A549 (cell line): ENCODE measurements at regions not wholly inside any gene's neighbourhood (a gene's known extent, or its start where the extent isn't known, plus 50 kb on each side); places are given as distances from the start of the nearest gene placed in this dataset.

ENCODE experiments used
- ATAC-seq, 2 experiments: fragments of 200-7000 bp in 1 of 2; fragments of >200 bp in 1 of 2; cut with Nextera tagmentation in 1 of 2; cut with Tn5 transposase in 1 of 2; 3 replicates each; pipeline versions ENCODE4 v1.8.0 to v1.9.1; 2018 to 2020; ENCODE audit warnings: mild to moderate bottlenecking in 1 of 2, moderate library complexity in 1 of 2
- CTCF ChIA-PET: fragments of 300-600 bp; sonication (Branson Sonifier 250); formaldehyde crosslinking; extraction: SDS; loops from one replicate; lab custom pipeline; 2021; ENCODE audit warnings: antibody characterized with exemption, inconsistent platforms; lab: Yijun Ruan, JAX
- POLR2A ChIA-PET: fragments of 350-600 bp; formaldehyde crosslinking; extraction: SDS; loops from one replicate; lab custom pipeline; 2021; ENCODE audit warnings: antibody characterized with exemption, inconsistent platforms; lab: Yijun Ruan, JAX
- DNase-seq, 2 experiments: peaks; one replicate each; pipeline versions ENCODE4 v3.0.0 to v3.0.0-alpha.2; 2011 to 2016; ENCODE audit warnings: low read depth in 1 of 2, low spot score in 1 of 2
- FAIRE-seq: peaks from 2 replicates; lab custom pipeline; 2011; peaks lifted over from hg19 to GRCh38; lab: Jason Lieb, UNC
- H3K27ac ChIP-seq, 2 experiments: fragments of >200 bp; sonication (Bioruptor Twin); formaldehyde crosslinking; 3 replicates each; pipeline ENCODE4 v1.5.1; 2016 to 2017
- H3K4me1 ChIP-seq: fragments of >200 bp; sonication (Bioruptor Twin); formaldehyde crosslinking; 3 replicates; pipeline ENCODE4 v1.6.1; 2016
- H3K4me2 ChIP-seq: fragments of >200 bp; sonication (Bioruptor Twin); formaldehyde crosslinking; 3 replicates; pipeline ENCODE4 v1.6.1; 2016
- H3K4me3 ChIP-seq: fragments of >200 bp; sonication (Bioruptor Twin); formaldehyde crosslinking; 3 replicates; pipeline ENCODE4 v1.5.1; 2016
- H3K9me3 ChIP-seq: fragments of >200 bp; sonication (Bioruptor Twin); formaldehyde crosslinking; 3 replicates; pipeline ENCODE4 v1.6.1; 2016
- BCL3 ChIP-seq: fragments of >200 bp; sonication (Bioruptor Twin); formaldehyde crosslinking; IDR thresholded peaks from 3 replicates; pipeline ENCODE4 v1.6.1; 2016
- BHLHE40 ChIP-seq: IDR thresholded peaks from 2 replicates; pipeline ENCODE4 v1.6.1; 2012; ENCODE audit warnings: low read depth, low read length, inconsistent platforms
- CBX2 ChIP-seq: fragments of 200-600 bp; sonication (generic); IDR thresholded peaks from 2 replicates; pipeline ENCODE4 v1.6.1; 2016; ENCODE audit warnings: low read depth, mild to moderate bottlenecking, borderline replicate concordance
- CHD2 ChIP-seq: fragments of 150-350 bp; IDR thresholded peaks from 2 replicates; pipeline ENCODE4 v1.6.1; 2014; ENCODE audit warnings: low read length; ENCODE audit not compliant: partially characterized antibody
- CTCF ChIP-seq: fragments of >200 bp; sonication (Bioruptor Twin); formaldehyde crosslinking; IDR thresholded peaks from 3 replicates; pipeline ENCODE4 v1.5.1; 2016
- EHF ChIP-seq: fragments of 250-450 bp; sonication (Bioruptor Pico); IDR thresholded peaks from 2 replicates; pipeline ENCODE4 v1.5.0; 2020; ENCODE audit warnings: mild to moderate bottlenecking
- ELK1 ChIP-seq: fragments of 150-350 bp; IDR thresholded peaks from 2 replicates; pipeline ENCODE4 v1.6.1; 2014; ENCODE audit warnings: low read depth, mild to moderate bottlenecking, low read length
- EP300 ChIP-seq, 2 experiments: fragments of >200 bp; sonication (Bioruptor Twin); formaldehyde crosslinking; IDR thresholded peaks; 2 replicates in 1 of 2; 3 replicates in 1 of 2; pipeline ENCODE4 v1.6.1; 2016 to 2017
- ESRRA ChIP-seq: fragments of 150-350 bp; IDR thresholded peaks from 2 replicates; pipeline ENCODE4 v1.6.1; 2014; ENCODE audit warnings: mild to moderate bottlenecking, low read length, borderline replicate concordance
- FOXS1 ChIP-seq: fragments of 250-450 bp; sonication (Bioruptor Pico); IDR thresholded peaks from 2 replicates; pipeline ENCODE4 v1.5.0; 2020; ENCODE audit warnings: mild to moderate bottlenecking, moderate library complexity
- HDAC2 ChIP-seq: fragments of 200-600 bp; sonication (generic); IDR thresholded peaks from 2 replicates; pipeline ENCODE4 v1.6.1; 2016
- HEYL ChIP-seq: fragments of 250-450 bp; sonication (Bioruptor Pico); IDR thresholded peaks from 2 replicates; pipeline ENCODE4 v1.8.0; 2021; ENCODE audit warnings: mild to moderate bottlenecking, moderate library complexity
- HOXA7 ChIP-seq: fragments of 250-450 bp; sonication (Bioruptor Pico); IDR thresholded peaks from 2 replicates; pipeline ENCODE4 v1.5.0; 2020; ENCODE audit warnings: mild to moderate bottlenecking, moderate library complexity
- HOXB13 ChIP-seq: fragments of 250-450 bp; sonication (Bioruptor Pico); IDR thresholded peaks from 2 replicates; pipeline ENCODE4 v1.5.0; 2020; ENCODE audit warnings: low read depth, mild to moderate bottlenecking, moderate library complexity
- HOXB5 ChIP-seq: fragments of 250-450 bp; sonication (Bioruptor Pico); IDR thresholded peaks from 2 replicates; pipeline ENCODE4 v1.5.0; 2020; ENCODE audit warnings: mild to moderate bottlenecking, moderate library complexity
- KDM5A ChIP-seq: fragments of 200-600 bp; sonication (generic); IDR thresholded peaks from 2 replicates; pipeline ENCODE4 v1.6.1; 2016; ENCODE audit warnings: antibody characterized with exemption, mild to moderate bottlenecking
- MAX ChIP-seq: IDR thresholded peaks from 2 replicates; pipeline ENCODE4 v1.6.1; 2012
- MAZ ChIP-seq: fragments of 150-350 bp; IDR thresholded peaks from 2 replicates; pipeline ENCODE4 v1.6.1; 2014; ENCODE audit warnings: antibody characterized with exemption, low read depth, low read length, borderline replicate concordance
- MYC ChIP-seq: IDR thresholded peaks from 2 replicates; pipeline ENCODE4 v1.6.1; 2012; ENCODE audit warnings: mild to moderate bottlenecking, inconsistent platforms, low read length, improper control_type of control experiment, borderline replicate concordance
- NR3C1 ChIP-seq: fragments of >200 bp; sonication (Bioruptor Twin); formaldehyde crosslinking; IDR thresholded peaks from 3 replicates; pipeline ENCODE4 v1.6.1; 2017
- PHF8 ChIP-seq: fragments of 200-600 bp; sonication (generic); IDR thresholded peaks from 2 replicates; pipeline ENCODE4 v1.6.1; 2016; ENCODE audit warnings: low read depth, mild to moderate bottlenecking, antibody characterized with exemption, moderate library complexity, borderline replicate concordance
- POLR2AphosphoS2 ChIP-seq: conservative IDR thresholded peaks from 2 replicates; pipeline ENCODE4 v1.6.1; 2012; ENCODE audit warnings: low read length, improper control_type of control experiment, inconsistent platforms
- RAD21 ChIP-seq, 2 experiments: fragments of >200 bp in 1 of 2; sonication (Bioruptor Twin) in 1 of 2; formaldehyde crosslinking in 1 of 2; IDR thresholded peaks in 1 of 2; conservative IDR thresholded peaks in 1 of 2; 2 replicates in 1 of 2; 3 replicates in 1 of 2; pipeline ENCODE4 v1.6.1; 2012 to 2018; ENCODE audit warnings: inconsistent platforms in 1 of 2
- RCOR1 ChIP-seq: fragments of 150-350 bp; IDR thresholded peaks from 2 replicates; pipeline ENCODE4 v1.6.1; 2014; ENCODE audit warnings: antibody characterized with exemption, low read length, low read depth
- RNF2 ChIP-seq: fragments of 200-600 bp; sonication (generic); IDR thresholded peaks from 2 replicates; pipeline ENCODE4 v1.6.1; 2016; ENCODE audit warnings: low read depth, mild to moderate bottlenecking, antibody characterized with exemption, moderate library complexity, borderline replicate concordance
- SREBF2 ChIP-seq: fragments of 450-650 bp; IDR thresholded peaks from 2 replicates; pipeline ENCODE4 v1.6.1; 2014; ENCODE audit warnings: mild to moderate bottlenecking, moderate library complexity
- TP53 ChIP-seq: fragments of 250-450 bp; sonication (Bioruptor Pico); IDR thresholded peaks from 2 replicates; pipeline ENCODE4 v1.5.0; 2021; ENCODE audit warnings: mild to moderate bottlenecking, moderate library complexity
- ZC3H11A ChIP-seq: fragments of 450-650 bp; IDR thresholded peaks from 2 replicates; pipeline ENCODE4 v1.6.1; 2014; ENCODE audit warnings: antibody characterized with exemption, mild to moderate bottlenecking
- WGBS: methylation state at CpG from one replicate; pipeline ENCODE4 v1.1.6; 2017; ENCODE audit errors: missing lambda C conversion rate; 5-methylcytosine and 5-hydroxymethylcytosine counted together

- H3K4me1 ChIP-seq = no peaks in the 10 kb centered on the region
- FAIRE-seq = no peak
- TF ChIP-seq RCOR1 (no peak), TP53 (CRISPR knock-in tag) (no peak), EP300 (IDR thresholded peaks at IDR 0.05) (no peak), FOXS1 (CRISPR knock-in tag) (no peak), ZC3H11A (no peak), HOXA7 (no peak), HOXB13 (CRISPR knock-in tag) (no peak), EHF (CRISPR knock-in tag) (no peak), BCL3 (no peak), KDM5A (no peak), PHF8 (no peak), MAX (no peak), RNF2 (no peak)
- no peak overlapping the region for H3K4me3 ChIP-seq
- ChIA-PET CTCF (no interaction called here), POLR2A (no interaction called here)
- DNase-seq = no peak
- no peak overlapping the region for H3K4me2 ChIP-seq
- H3K9me3 ChIP-seq = no peaks in the 10 kb centered on the region
- ATAC-seq = no peak
- H3K27ac ChIP-seq = no peak overlapping the region
These were observed 70.1 kb upstream of the MAN2A1 start for GRCh38 chr5:109619606-109620005.

- no peaks in the 10 kb centered on the region for H3K4me1 ChIP-seq
- no peak overlapping the region for H3K27ac ChIP-seq
- CTCF ChIA-PET = no interaction called here
- 3% methylated on average over 3 of the region's 3 CpGs for WGBS
- H3K4me2 ChIP-seq = no peak overlapping the region
- FAIRE-seq = no peak
- no peak for ATAC-seq
- no peak for DNase-seq
- POLR2A ChIA-PET = no interaction called here
- H3K9me3 ChIP-seq = no peaks in the 10 kb centered on the region
- no peak for TF ChIP-seq SREBF2
- H3K4me3 ChIP-seq = no peak overlapping the region
These were observed 70.7 kb upstream of the MAN2A1 start for GRCh38 chr5:109619021-109619460.

- FAIRE-seq (no peak), ATAC-seq (no peak), DNase-seq (no peak)
- no peaks in the 10 kb centered on the region for H3K4me1 ChIP-seq
- 40% methylated on average over 3 of the region's 3 CpGs for WGBS
- no peak overlapping the region for H3K4me3 ChIP-seq
- H3K9me3 ChIP-seq = no peaks in the 10 kb centered on the region
- H3K27ac ChIP-seq = no peak overlapping the region
- TF ChIP-seq HDAC2 = no peak
- TF ChIP-seq CBX2 = no peak
- no peak for TF ChIP-seq ELK1
- TF ChIP-seq NR3C1 = no peak
- TF ChIP-seq MAZ = no peak
- TF ChIP-seq BCL3 = no peak
- TF ChIP-seq RNF2 = no peak
- no peak for TF ChIP-seq BHLHE40
- no peak for TF ChIP-seq CTCF
- TF ChIP-seq CHD2 = no peak
- no peak for TF ChIP-seq HOXB5 (CRISPR knock-in tag)
- TF ChIP-seq ESRRA = no peak
- TF ChIP-seq HEYL (CRISPR knock-in tag) = no peak
- no peak for TF ChIP-seq POLR2AphosphoS2
- TF ChIP-seq MYC = no peak
- TF ChIP-seq RAD21 (conservative IDR thresholded peaks at IDR 0.05 in 1 of 2, IDR thresholded peaks at IDR 0.05 in 1 of 2) = no peak
- POLR2A ChIA-PET = no interaction called here
- CTCF ChIA-PET = no interaction called here
- H3K4me2 ChIP-seq = no peak overlapping the region
These were observed 74.7 kb upstream of the MAN2A1 start for GRCh38 chr5:109614981-109615380.
